ENCODE measurements at regions not wholly inside any gene's neighbourhood (a gene's known extent, or its start where the extent isn't known, plus 50 kb on each side); places are given as distances from the start of the nearest gene placed in this dataset.

DNA sequence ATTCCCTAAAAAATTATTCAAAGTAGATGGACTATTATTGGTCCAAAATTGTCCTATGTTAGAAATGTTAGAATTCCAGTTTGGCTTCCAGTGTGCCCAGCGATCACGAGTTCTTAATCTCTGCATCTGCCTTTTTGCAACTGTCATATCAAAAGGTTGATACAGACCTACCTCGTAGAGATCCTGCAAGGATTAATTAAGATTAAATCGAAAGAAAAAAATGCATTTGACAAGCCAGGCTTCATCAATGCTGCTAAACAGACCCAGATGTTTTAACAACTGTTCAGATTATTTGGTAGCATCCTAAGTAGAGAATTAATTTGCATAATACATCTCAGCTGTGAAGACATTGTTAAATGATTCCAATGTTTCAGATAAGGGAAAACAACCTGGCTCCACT lies 336.5 kb downstream of the CRPPA start:
- no peak for DNase-seq (ENCODE audit: low read depth, low spot score)
- no peak overlapping the region for H3K27ac ChIP-seq (ENCODE audit: low read depth, low read length)
- no peaks in the 10 kb centered on the region for H3K9me3 ChIP-seq (ENCODE audit: control insufficient read depth, insufficient read depth, low read length)
- no peak overlapping the region for H3K4me3 ChIP-seq (ENCODE audit: low read depth, low read length)
- H3K27me3 ChIP-seq (ENCODE audit: control insufficient read depth, insufficient read depth, low read length), result no peaks in the 10 kb centered on the region
- POLR2A ChIA-PET, result no interaction called here
- TF ChIP-seq, protein P1, sequence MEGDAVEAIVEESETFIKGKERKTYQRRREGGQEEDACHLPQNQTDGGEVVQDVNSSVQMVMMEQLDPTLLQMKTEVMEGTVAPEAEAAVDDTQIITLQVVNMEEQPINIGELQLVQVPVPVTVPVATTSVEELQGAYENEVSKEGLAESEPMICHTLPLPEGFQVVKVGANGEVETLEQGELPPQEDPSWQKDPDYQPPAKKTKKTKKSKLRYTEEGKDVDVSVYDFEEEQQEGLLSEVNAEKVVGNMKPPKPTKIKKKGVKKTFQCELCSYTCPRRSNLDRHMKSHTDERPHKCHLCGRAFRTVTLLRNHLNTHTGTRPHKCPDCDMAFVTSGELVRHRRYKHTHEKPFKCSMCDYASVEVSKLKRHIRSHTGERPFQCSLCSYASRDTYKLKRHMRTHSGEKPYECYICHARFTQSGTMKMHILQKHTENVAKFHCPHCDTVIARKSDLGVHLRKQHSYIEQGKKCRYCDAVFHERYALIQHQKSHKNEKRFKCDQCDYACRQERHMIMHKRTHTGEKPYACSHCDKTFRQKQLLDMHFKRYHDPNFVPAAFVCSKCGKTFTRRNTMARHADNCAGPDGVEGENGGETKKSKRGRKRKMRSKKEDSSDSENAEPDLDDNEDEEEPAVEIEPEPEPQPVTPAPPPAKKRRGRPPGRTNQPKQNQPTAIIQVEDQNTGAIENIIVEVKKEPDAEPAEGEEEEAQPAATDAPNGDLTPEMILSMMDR (IDR thresholded peaks at IDR 0.05; ENCODE audit: low read depth, low read length), result no peak
- CTCF ChIA-PET, result interaction anchor here (1.3 to 2.1 kb wide), 3 partner anchors 13 to 480 kb away, joined by 4 to 17 read pairs (median 11); no protein-coding TSS in a partner anchor

DNA sequence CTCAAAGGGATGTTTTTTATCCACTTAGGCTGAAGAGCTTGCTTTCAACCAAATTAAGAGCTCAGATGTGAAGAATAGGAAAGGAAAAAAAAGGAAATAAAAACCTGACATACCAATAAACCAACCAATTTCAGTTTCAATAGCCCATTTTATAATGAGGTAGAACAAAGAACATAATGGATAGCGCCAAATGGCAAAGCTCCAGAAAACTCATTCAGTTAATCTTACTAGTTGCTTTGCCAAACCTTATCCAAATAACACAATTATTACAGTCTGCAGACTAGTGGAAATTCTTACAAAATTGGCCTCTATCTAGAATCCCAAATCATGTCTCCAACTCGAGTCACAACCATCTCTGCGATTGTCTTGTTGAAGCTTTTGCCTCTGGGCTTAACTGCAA lies 337.0 kb downstream of the CRPPA start:
- Histone ChIP-seq H3K9me3 (ENCODE audit: control insufficient read depth, insufficient read depth, low read length) (no peaks in the 10 kb centered on the region), H3K27me3 (ENCODE audit: control insufficient read depth, insufficient read depth, low read length) (no peaks in the 10 kb centered on the region), H3K27ac (ENCODE audit: low read depth, low read length) (no peak overlapping the region), H3K4me3 (ENCODE audit: low read depth, low read length) (no peak overlapping the region)
- no peak for DNase-seq (ENCODE audit: low read depth, low spot score)
- POLR2A ChIA-PET, result no interaction called here
- CTCF ChIA-PET, result interaction anchor here (1.3 to 2.1 kb wide), 4 partner anchors 11 to 481 kb away, joined by 4 to 17 read pairs (median 8); no protein-coding TSS in a partner anchor
- TF ChIP-seq, protein P1 (IDR thresholded peaks at IDR 0.05; ENCODE audit: low read depth, low read length), result no peak

DNA sequence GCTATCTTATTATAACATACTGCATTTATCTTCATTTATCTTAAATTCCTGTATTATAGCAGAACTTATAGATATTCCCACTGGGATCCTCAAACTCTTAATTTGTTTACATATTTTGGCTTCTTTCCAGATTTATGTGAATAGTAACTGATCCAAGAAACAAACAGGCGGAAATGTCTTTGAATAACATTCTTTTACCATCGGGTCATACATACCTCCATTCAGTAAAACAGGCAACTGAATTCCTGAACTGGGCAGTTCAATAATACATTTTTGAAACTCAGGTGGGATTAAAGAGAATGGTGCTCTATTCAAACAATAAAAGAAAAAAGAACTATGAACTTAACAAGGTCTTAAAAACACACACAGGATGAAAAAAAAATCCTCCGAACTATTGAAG lies 337.4 kb downstream of the CRPPA start:
- H3K27me3 ChIP-seq (ENCODE audit: control insufficient read depth, insufficient read depth, low read length), result no peaks in the 10 kb centered on the region
- ChIA-PET POLR2A (no interaction called here), CTCF (interaction anchor here (0.6 to 2.1 kb wide), 5 partner anchors 12 to 481 kb away, joined by 4 to 17 read pairs (median 4); no protein-coding TSS in a partner anchor)
- DNase-seq (ENCODE audit: low read depth, low spot score), result no peak
- H3K27ac ChIP-seq (ENCODE audit: low read depth, low read length), result no peak overlapping the region
- TF ChIP-seq, protein P1 (IDR thresholded peaks at IDR 0.05; ENCODE audit: low read depth, low read length), result no peak
- no peak overlapping the region for H3K4me3 ChIP-seq (ENCODE audit: low read depth, low read length)
- H3K9me3 ChIP-seq (ENCODE audit: control insufficient read depth, insufficient read depth, low read length), result no peaks in the 10 kb centered on the region

DNA sequence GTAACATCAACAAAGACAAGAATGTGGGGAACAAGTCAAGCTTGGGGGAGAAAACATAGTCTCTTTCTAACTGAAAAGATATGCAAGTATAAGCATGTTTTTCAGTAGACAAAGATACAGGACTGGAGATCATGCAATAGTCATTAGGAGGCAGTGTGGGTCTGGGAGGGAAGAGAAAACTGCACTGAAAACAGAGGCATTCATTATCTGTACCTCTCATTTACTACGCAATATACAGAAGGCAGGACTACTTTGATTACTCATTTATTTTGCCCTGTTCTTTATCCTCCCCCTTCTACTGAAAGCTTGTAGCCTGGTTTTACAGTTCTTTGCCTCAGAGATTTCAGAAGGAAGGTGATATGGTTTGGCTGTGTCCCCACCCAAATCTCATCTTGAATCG lies 341.2 kb downstream of the CRPPA start:
- Histone ChIP-seq H3K27me3 (ENCODE audit: control insufficient read depth, insufficient read depth, low read length) (no peaks in the 10 kb centered on the region), H3K27ac (ENCODE audit: low read depth, low read length) (no peak overlapping the region), H3K9me3 (ENCODE audit: control insufficient read depth, insufficient read depth, low read length) (no peaks in the 10 kb centered on the region), H3K4me3 (ENCODE audit: low read depth, low read length) (no peak overlapping the region)
- POLR2A ChIA-PET, result no interaction called here
- TF ChIP-seq, protein P1 (IDR thresholded peaks at IDR 0.05; ENCODE audit: low read depth, low read length), result no peak
- no peak for DNase-seq (ENCODE audit: low read depth, low spot score)
- CTCF ChIA-PET, result interaction anchor here (0.6 to 4.9 kb wide), 3 partner anchors 9 to 485 kb away, joined by 3 to 153 read pairs (median 5); no protein-coding TSS in a partner anchor

DNA sequence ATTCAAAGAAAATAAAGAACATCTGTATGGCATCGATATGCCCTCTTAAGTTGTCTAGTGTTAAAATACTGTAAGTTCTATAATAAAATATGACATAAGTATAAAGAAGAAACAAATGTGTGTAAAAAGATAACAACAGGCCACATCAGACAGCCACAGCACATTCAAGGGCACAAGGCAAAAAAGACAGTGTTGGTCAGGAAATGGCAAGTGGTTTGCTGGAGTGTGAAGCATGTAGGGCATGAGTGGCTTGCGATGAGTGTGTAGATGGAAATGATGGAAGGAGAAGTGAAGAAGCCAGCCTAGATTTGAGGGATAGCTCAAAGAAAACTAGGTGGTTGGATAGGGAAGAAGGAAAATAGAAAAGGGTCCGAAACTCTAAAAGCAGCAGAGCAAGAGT lies 341.6 kb downstream of the CRPPA start:
- Histone ChIP-seq H3K4me3 (ENCODE audit: low read depth, low read length) (no peak overlapping the region), H3K27me3 (ENCODE audit: control insufficient read depth, insufficient read depth, low read length) (no peaks in the 10 kb centered on the region), H3K27ac (ENCODE audit: low read depth, low read length) (no peak overlapping the region), H3K9me3 (ENCODE audit: control insufficient read depth, insufficient read depth, low read length) (no peaks in the 10 kb centered on the region)
- ChIA-PET POLR2A (no interaction called here), CTCF (interaction anchor here (0.6 to 4.9 kb wide), 4 partner anchors 8 to 486 kb away, joined by 3 to 153 read pairs (median 19); no protein-coding TSS in a partner anchor)
- TF ChIP-seq, protein P1 (IDR thresholded peaks at IDR 0.05; ENCODE audit: low read depth, low read length), result no peak
- DNase-seq (ENCODE audit: low read depth, low spot score), result no peak

Measured in AG04450 (cell line).